IMR-90 (cell line): ENCODE measurements at regions not wholly inside any gene's neighbourhood (a gene's known extent, or its start where the extent isn't known, plus 50 kb on each side); places are given as distances from the start of the nearest gene placed in this dataset.

Source experiments
- ATAC-seq: fragments of 200-7000 bp; cut with Tn5 transposase; 2 replicates; pipeline ENCODE4 v1.9.1; 2020; ENCODE audit warnings: low read depth, mild to moderate bottlenecking, moderate library complexity
- BruUV-seq: library from RNA; stranded (reverse); fragments of 400-500 nt; replicated peaks from 2 replicates; lab custom pipeline; 2021; lab: Mats Ljungman, UMichigan
- CTCF ChIA-PET: fragments of 300-600 bp; formaldehyde crosslinking; extraction: SDS; loops from one replicate; lab custom pipeline; 2021; ENCODE audit warnings: antibody characterized with exemption; lab: Yijun Ruan, JAX
- POLR2A ChIA-PET: fragments of 300-600 bp; sonication (Branson Sonifier 250); formaldehyde crosslinking; loops from one replicate; lab custom pipeline; 2022; ENCODE audit warnings: antibody characterized with exemption; ENCODE audit not compliant: unreplicated experiment; lab: Charles Lee
- DNase-seq: peaks from one replicate; pipeline ENCODE4 v3.0.0; 2013
- H2AFZ ChIP-seq: replicated peaks from 2 replicates; pipeline ENCODE3; 2013; ENCODE audit warnings: low read length, mild to moderate bottlenecking; ENCODE audit not compliant: poor library complexity
- H2AK5ac ChIP-seq: 2 replicates; pipeline ENCODE4 v1.6.1; 2013; ENCODE audit warnings: low read depth, low read length, inconsistent platforms
- H2AK9ac ChIP-seq: replicated peaks from 2 replicates; pipeline ENCODE3; 2013; ENCODE audit warnings: mild to moderate bottlenecking, low read depth, low read length, moderate library complexity; ENCODE audit not compliant: poor library complexity
- H2BK120ac ChIP-seq: 2 replicates; pipeline ENCODE4 v1.6.1; 2013; ENCODE audit warnings: low read depth, low read length, inconsistent platforms
- H2BK15ac ChIP-seq: 3 replicates; pipeline ENCODE4 v1.6.1; 2013; ENCODE audit warnings: low read depth, low read length, inconsistent platforms
- H2BK20ac ChIP-seq: 2 replicates; pipeline ENCODE4 v1.6.1; 2013; ENCODE audit warnings: low read depth, mild to moderate bottlenecking, inconsistent platforms, low read length, moderate library complexity
- H2BK5ac ChIP-seq: 2 replicates; pipeline ENCODE4 v1.6.1; 2013; ENCODE audit warnings: mild to moderate bottlenecking, low read depth, low read length, inconsistent platforms; ENCODE audit not compliant: poor library complexity, severe bottlenecking
- H3K14ac ChIP-seq: replicated peaks from 2 replicates; pipeline ENCODE4 v1.6.1; 2013; ENCODE audit warnings: low read depth, low read length, inconsistent platforms
- H3K18ac ChIP-seq: 2 replicates; pipeline ENCODE4 v1.6.1; 2013; ENCODE audit warnings: low read depth, low read length, control low read depth
- H3K23ac ChIP-seq: 2 replicates; pipeline ENCODE4 v1.6.1; 2013; ENCODE audit warnings: low read depth, low read length, inconsistent platforms
- H3K27ac ChIP-seq: 2 replicates; pipeline ENCODE4 v1.5.1; 2013; ENCODE audit warnings: mild to moderate bottlenecking, control low read depth, low read length; ENCODE audit not compliant: insufficient read depth
- H3K27me3 ChIP-seq: 2 replicates; pipeline ENCODE4 v1.6.1; 2013; ENCODE audit warnings: low read length; ENCODE audit not compliant: control insufficient read depth, insufficient read depth
- H3K36me3 ChIP-seq: 2 replicates; pipeline ENCODE4 v1.6.1; 2013; ENCODE audit warnings: low read length, mixed read lengths; ENCODE audit not compliant: control insufficient read depth, insufficient read depth
- H3K4ac ChIP-seq: 2 replicates; pipeline ENCODE4 v1.6.1; 2013; ENCODE audit warnings: low read depth, low read length, inconsistent platforms
- H3K4me1 ChIP-seq: 2 replicates; pipeline ENCODE4 v1.6.1; 2013; ENCODE audit warnings: low read length, mixed read lengths; ENCODE audit not compliant: control insufficient read depth, insufficient read depth
- H3K4me2 ChIP-seq: 2 replicates; pipeline ENCODE4 v1.6.1; 2013; ENCODE audit warnings: low read depth, mild to moderate bottlenecking, control low read depth, low read length, moderate library complexity
- H3K4me3 ChIP-seq: 2 replicates; pipeline ENCODE4 v1.5.1; 2013; ENCODE audit warnings: low read depth, mild to moderate bottlenecking, control low read depth, low read length, moderate library complexity; ENCODE audit not compliant: insufficient read depth
- H3K56ac ChIP-seq: 2 replicates; pipeline ENCODE4 v1.6.1; 2013; ENCODE audit warnings: low read length, inconsistent platforms; ENCODE audit not compliant: insufficient read depth; ENCODE audit errors: extremely low read depth
- H3K79me1 ChIP-seq, 2 experiments: 2 replicates each; pipeline ENCODE4 v1.6.1; 2013; ENCODE audit warnings: low read length in 2 of 2, inconsistent platforms in 1 of 2, low read depth in 1 of 2
- H3K9ac ChIP-seq: 2 replicates; pipeline ENCODE4 v1.6.1; 2013; ENCODE audit warnings: low read depth, low read length, control low read depth
- H3K9me1 ChIP-seq: 2 replicates; pipeline ENCODE4 v1.6.1; 2013; ENCODE audit warnings: low read length, inconsistent platforms; ENCODE audit not compliant: insufficient read depth
- H3K9me3 ChIP-seq: 2 replicates; pipeline ENCODE4 v1.6.1; 2013; ENCODE audit warnings: low read length; ENCODE audit not compliant: control insufficient read depth, insufficient read depth
- H4K20me1 ChIP-seq: 2 replicates; pipeline ENCODE4 v1.6.1; 2013; ENCODE audit warnings: low read length, inconsistent platforms; ENCODE audit not compliant: insufficient read depth
- H4K5ac ChIP-seq: 2 replicates; pipeline ENCODE4 v1.6.1; 2013; ENCODE audit warnings: mild to moderate bottlenecking, low read depth, low read length, control low read depth
- H4K8ac ChIP-seq, 2 experiments: 2 replicates each; pipeline ENCODE4 v1.6.1; 2013; ENCODE audit warnings: low read depth in 2 of 2, low read length in 2 of 2, control low read depth in 1 of 2, inconsistent platforms in 1 of 2
- H4K91ac ChIP-seq: 2 replicates; pipeline ENCODE4 v1.6.1; 2013; ENCODE audit warnings: low read depth, low read length, inconsistent platforms; ENCODE audit not compliant: insufficient read depth
- ELK1 ChIP-seq: fragments of 150-350 bp; IDR thresholded peaks from 2 replicates; pipeline ENCODE4 v1.6.1; 2016; ENCODE audit warnings: low read depth, mild to moderate bottlenecking, low read length, moderate library complexity, borderline replicate concordance
- RCOR1 ChIP-seq: IDR thresholded peaks from 2 replicates; pipeline ENCODE4 v1.6.1; 2012; ENCODE audit warnings: mild to moderate bottlenecking, low read length, improper control_type of control experiment; ENCODE audit not compliant: insufficient replicate concordance
- RFX5 ChIP-seq: IDR thresholded peaks from 2 replicates; pipeline ENCODE4 v1.8.0; 2012; ENCODE audit warnings: low read depth, mild to moderate bottlenecking, low read length, moderate library complexity
- WGBS, 2 experiments: methylation state at CpG; one replicate each; pipeline versions ENCODE4 v1.1.5 to v1.1.7; 2013; ENCODE audit warnings: missing lambda C conversion rate in 2 of 2; ENCODE audit not compliant: insufficient read length in 1 of 2; ENCODE audit errors: extremely low coverage in 2 of 2; 5-methylcytosine and 5-hydroxymethylcytosine counted together
- dilution Hi-C: fragments of 300-500 bp; cut with HindIII; formaldehyde crosslinking; loops from one replicate; pipeline ENCODE4 v1.14.3; 2018; ENCODE audit warnings: low sequenced_read_pairs; ENCODE audit not compliant: unreplicated experiment
- in situ Hi-C: fragments of 300-500 bp; cut with MboI; formaldehyde crosslinking; loops from 3 replicates; pipeline ENCODE4 v1.14.3; 2019; ENCODE audit warnings: low sequenced_read_pairs, inconsistent platforms, mixed read lengths
- intact Hi-C: fragments of 100-400 bp; cut with micrococcal nuclease; formaldehyde crosslinking; loops from 2 replicates; pipeline ENCODE4 v1.10.0; 2022

GRCh38 chr2:192993059-192993458, 798.3 kb upstream of the TMEFF2 start:
- POLR2A ChIA-PET: no interaction called here
- BruUV-seq: no TSS peak
- H3K9me1 ChIP-seq: no peaks in the 10 kb centered on the region

More at GRCh38 chr2:192993059-192993458, 798.3 kb upstream of the TMEFF2 start:
- Histone ChIP-seq H3K23ac (no peak overlapping the region), H2AK9ac (no peak overlapping the region), H2BK120ac (no peak overlapping the region), H3K56ac (no peak overlapping the region), H2BK5ac (no peak overlapping the region), H3K4me3 (no peak overlapping the region), H3K27ac (no peak overlapping the region), H3K4me1 (no peaks in the 10 kb centered on the region), H2AK5ac (no peak overlapping the region), H4K5ac (no peak overlapping the region), H3K9ac (no peak overlapping the region), H3K4ac (no peak overlapping the region), H4K8ac (no peak overlapping the region), H3K36me3 (no peaks in the 10 kb centered on the region), H3K4me2 (no peak overlapping the region), H4K20me1 (no peaks in the 10 kb centered on the region), H3K27me3 (no peaks in the 10 kb centered on the region), H3K79me1 (no peaks in the 10 kb centered on the region), H3K14ac (no peak overlapping the region), H3K18ac (no peak overlapping the region), H2AFZ (no peak overlapping the region), H4K91ac (no peak overlapping the region), H2BK15ac (no peak overlapping the region), H2BK20ac (no peak overlapping the region), H3K9me3 (no peaks in the 10 kb centered on the region)
- WGBS, 2 experiments: no CpG with 5 or more reads among the region's 4 CpGs
- CTCF ChIA-PET: no interaction called here
- dilution Hi-C loops (no loop called here), intact Hi-C loops (no loop called here), in situ Hi-C loops (no loop called here)
- no peak for DNase-seq
- ATAC-seq: no peak
- TF ChIP-seq RFX5 (no peak), ELK1 (no peak), RCOR1 (no peak)
